KMS-11 (cell line): ENCODE measurements at regions not wholly inside any gene's neighbourhood (a gene's known extent, or its start where the extent isn't known, plus 50 kb on each side); places are given as distances from the start of the nearest gene placed in this dataset.

Source experiments
- H2AFZ ChIP-seq: fragments of 200-600 bp; sonication (generic); 2 replicates; pipeline ENCODE4 v1.6.1; 2016; ENCODE audit warnings: antibody characterized with exemption, mixed run types, low read depth
- H3K27ac ChIP-seq: fragments of 200-600 bp; sonication (generic); 2 replicates; pipeline ENCODE4 v1.6.1; 2016; ENCODE audit warnings: mild to moderate bottlenecking, mixed run types
- H3K27me3 ChIP-seq: fragments of 200-600 bp; sonication (generic); 2 replicates; pipeline ENCODE4 v1.6.1; 2017; ENCODE audit warnings: mild to moderate bottlenecking, low read depth, mixed run types, moderate library complexity; ENCODE audit not compliant: insufficient read depth
- H3K36me3 ChIP-seq: fragments of 200-600 bp; sonication (generic); 2 replicates; pipeline ENCODE4 v1.6.1; 2017; ENCODE audit warnings: mild to moderate bottlenecking, mixed run types; ENCODE audit not compliant: insufficient read depth
- H3K4me1 ChIP-seq: fragments of 200-600 bp; sonication (generic); 2 replicates; pipeline ENCODE4 v1.6.1; 2016; ENCODE audit warnings: mild to moderate bottlenecking, low read depth, mixed run types; ENCODE audit not compliant: poor library complexity, severe bottlenecking
- H3K4me2 ChIP-seq: fragments of 200-600 bp; sonication (generic); 2 replicates; pipeline ENCODE4 v1.7.0; 2016; ENCODE audit warnings: mild to moderate bottlenecking, mixed run types
- H3K4me3 ChIP-seq: fragments of 200-600 bp; sonication (generic); IDR thresholded peaks from 2 replicates; pipeline ENCODE4 v1.6.1; 2017; ENCODE audit warnings: low read depth, low read length, mixed read lengths; ENCODE audit not compliant: insufficient read depth
- H3K79me2 ChIP-seq: fragments of 200-600 bp; sonication (generic); 2 replicates; pipeline ENCODE4 v1.6.1; 2016; ENCODE audit warnings: low read depth, mixed run types; ENCODE audit not compliant: insufficient read depth
- H3K9ac ChIP-seq: fragments of 200-600 bp; sonication (generic); 2 replicates; pipeline ENCODE4 v1.6.1; 2016; ENCODE audit warnings: mild to moderate bottlenecking, mixed run types
- H4K20me1 ChIP-seq: fragments of 200-600 bp; sonication (generic); 2 replicates; pipeline ENCODE4 v1.6.1; 2016; ENCODE audit warnings: mild to moderate bottlenecking, mixed run types; ENCODE audit not compliant: insufficient read depth
- CTCF ChIP-seq: fragments of 200-600 bp; sonication (generic); conservative IDR thresholded peaks from 2 replicates; pipeline ENCODE4 v1.6.1; 2017; ENCODE audit warnings: low read depth, mild to moderate bottlenecking, antibody characterized with exemption, low read length, moderate library complexity, mixed read lengths

GRCh38 chr4:72805284-72805683 is 236.3 kb upstream of the ADAMTS3 start:
- H3K9ac ChIP-seq = no peak overlapping the region
- H3K4me2 ChIP-seq = no peak overlapping the region
- no peaks in the 10 kb centered on the region for H3K4me1 ChIP-seq
- H3K27ac ChIP-seq = no peak overlapping the region
- no peak for TF ChIP-seq CTCF
- H3K36me3 ChIP-seq = no peaks in the 10 kb centered on the region
- no peaks in the 10 kb centered on the region for H3K79me2 ChIP-seq
- no peak overlapping the region for H2AFZ ChIP-seq
- no peak overlapping the region for H3K4me3 ChIP-seq
- H4K20me1 ChIP-seq = no peaks in the 10 kb centered on the region
- H3K27me3 ChIP-seq = no peaks in the 10 kb centered on the region

- H3K4me3 ChIP-seq = no peak overlapping the region
- H4K20me1 ChIP-seq = no peaks in the 10 kb centered on the region
- no peak for TF ChIP-seq CTCF
- no peak overlapping the region for H2AFZ ChIP-seq
- no peak overlapping the region for H3K4me2 ChIP-seq
- no peaks in the 10 kb centered on the region for H3K4me1 ChIP-seq
- no peaks in the 10 kb centered on the region for H3K27me3 ChIP-seq
- H3K27ac ChIP-seq = no peak overlapping the region
- no peak overlapping the region for H3K9ac ChIP-seq
- no peaks in the 10 kb centered on the region for H3K79me2 ChIP-seq
- no peaks in the 10 kb centered on the region for H3K36me3 ChIP-seq
Observed at GRCh38 chr4:72797486-72797885, 228.5 kb upstream of the ADAMTS3 start.

GRCh38 chr4:72791054-72791453 is 222.0 kb upstream of the ADAMTS3 start:
- no peak overlapping the region for H3K27ac ChIP-seq
- no peak overlapping the region for H2AFZ ChIP-seq
- H3K27me3 ChIP-seq = no peaks in the 10 kb centered on the region
- H4K20me1 ChIP-seq = no peaks in the 10 kb centered on the region
- no peak overlapping the region for H3K4me2 ChIP-seq
- no peak overlapping the region for H3K4me3 ChIP-seq
- no peak overlapping the region for H3K9ac ChIP-seq
- TF ChIP-seq CTCF = no peak
- H3K4me1 ChIP-seq = no peaks in the 10 kb centered on the region
- H3K79me2 ChIP-seq = no peaks in the 10 kb centered on the region
- no peaks in the 10 kb centered on the region for H3K36me3 ChIP-seq

GRCh38 chr4:72786401-72786990 is 217.5 kb upstream of the ADAMTS3 start:
- Histone ChIP-seq H3K79me2 (no peaks in the 10 kb centered on the region), H3K4me3 (no peak overlapping the region), H2AFZ (no peak overlapping the region), H3K27ac (no peak overlapping the region), H3K9ac (no peak overlapping the region), H3K4me2 (no peak overlapping the region), H3K4me1 (no peaks in the 10 kb centered on the region), H4K20me1 (no peaks in the 10 kb centered on the region), H3K36me3 (no peaks in the 10 kb centered on the region), H3K27me3 (no peaks in the 10 kb centered on the region)
- no peak for TF ChIP-seq CTCF

- Histone ChIP-seq H3K4me3 (no peak overlapping the region), H3K4me2 (no peak overlapping the region), H3K27ac (no peak overlapping the region), H4K20me1 (no peaks in the 10 kb centered on the region), H3K4me1 (no peaks in the 10 kb centered on the region), H3K27me3 (no peaks in the 10 kb centered on the region), H2AFZ (no peak overlapping the region), H3K36me3 (no peaks in the 10 kb centered on the region), H3K9ac (no peak overlapping the region), H3K79me2 (no peaks in the 10 kb centered on the region)
- no peak for TF ChIP-seq CTCF
Observed at GRCh38 chr4:72779241-72779640, 210.2 kb upstream of the ADAMTS3 start.
